ENCODE measurements at regions not wholly inside any gene's neighbourhood (a gene's known extent, or its start where the extent isn't known, plus 50 kb on each side); places are given as distances from the start of the nearest gene placed in this dataset.

DNA sequence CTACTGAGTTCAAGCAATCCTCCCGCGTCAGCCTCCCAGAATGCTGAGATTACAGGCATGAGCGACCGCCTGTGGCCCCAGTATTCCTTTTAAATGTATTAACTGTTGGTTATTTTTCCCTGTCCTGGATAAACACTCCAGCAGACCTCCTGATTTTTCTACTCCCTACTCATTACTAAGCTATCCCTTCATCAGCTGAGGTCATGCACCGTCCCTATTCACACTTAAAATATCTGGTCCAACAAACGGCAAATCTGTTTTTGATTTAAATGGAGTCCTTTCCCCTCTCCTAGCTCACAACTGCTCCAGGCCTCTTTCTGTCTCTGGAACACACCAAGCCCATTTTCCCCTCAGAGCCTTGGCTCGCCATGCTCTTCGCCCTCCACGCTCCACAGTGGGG, 1003.3 kb upstream of the TMEM132C start:
- Histone ChIP-seq H3K27me3 (ENCODE audit: control insufficient read depth, insufficient read depth, low read length) (no peaks in the 10 kb centered on the region), H3K36me3 (ENCODE audit: control insufficient read depth, insufficient read depth, low read length) (no peaks in the 10 kb centered on the region), H3K4me3 (ENCODE audit: low read depth, low read length) (no peak overlapping the region)
- TF ChIP-seq, protein P1, sequence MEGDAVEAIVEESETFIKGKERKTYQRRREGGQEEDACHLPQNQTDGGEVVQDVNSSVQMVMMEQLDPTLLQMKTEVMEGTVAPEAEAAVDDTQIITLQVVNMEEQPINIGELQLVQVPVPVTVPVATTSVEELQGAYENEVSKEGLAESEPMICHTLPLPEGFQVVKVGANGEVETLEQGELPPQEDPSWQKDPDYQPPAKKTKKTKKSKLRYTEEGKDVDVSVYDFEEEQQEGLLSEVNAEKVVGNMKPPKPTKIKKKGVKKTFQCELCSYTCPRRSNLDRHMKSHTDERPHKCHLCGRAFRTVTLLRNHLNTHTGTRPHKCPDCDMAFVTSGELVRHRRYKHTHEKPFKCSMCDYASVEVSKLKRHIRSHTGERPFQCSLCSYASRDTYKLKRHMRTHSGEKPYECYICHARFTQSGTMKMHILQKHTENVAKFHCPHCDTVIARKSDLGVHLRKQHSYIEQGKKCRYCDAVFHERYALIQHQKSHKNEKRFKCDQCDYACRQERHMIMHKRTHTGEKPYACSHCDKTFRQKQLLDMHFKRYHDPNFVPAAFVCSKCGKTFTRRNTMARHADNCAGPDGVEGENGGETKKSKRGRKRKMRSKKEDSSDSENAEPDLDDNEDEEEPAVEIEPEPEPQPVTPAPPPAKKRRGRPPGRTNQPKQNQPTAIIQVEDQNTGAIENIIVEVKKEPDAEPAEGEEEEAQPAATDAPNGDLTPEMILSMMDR (IDR thresholded peaks at IDR 0.05; ENCODE audit: insufficient read depth, low read length, poor library complexity, severe bottlenecking): no peak
- DNase-seq (ENCODE audit: low read depth): no peak

DNA sequence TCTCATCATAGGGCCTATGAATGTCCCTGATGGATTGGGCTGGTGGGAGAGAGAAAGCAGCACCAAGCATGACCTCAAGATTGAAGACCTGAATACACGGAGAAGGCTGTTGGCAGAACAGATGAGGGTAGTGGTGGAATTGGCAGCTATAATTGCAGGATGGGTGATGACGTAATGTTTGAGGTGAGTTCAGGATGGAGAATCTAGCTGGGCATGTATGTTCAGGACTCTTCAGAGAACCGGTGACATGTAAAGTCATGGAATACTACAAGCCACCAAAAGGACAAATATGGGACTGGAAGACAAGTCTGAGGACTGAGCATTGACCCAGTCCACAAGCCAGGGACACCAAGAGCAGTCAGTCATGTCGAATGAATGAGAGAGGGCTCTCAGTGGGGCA, 999.8 kb upstream of the TMEM132C start:
- no peaks in the 10 kb centered on the region for H3K36me3 ChIP-seq (ENCODE audit: control insufficient read depth, insufficient read depth, low read length)
- no peak for DNase-seq (ENCODE audit: low read depth)
- no peak overlapping the region for H3K4me3 ChIP-seq (ENCODE audit: low read depth, low read length)
- H3K27me3 ChIP-seq (ENCODE audit: control insufficient read depth, insufficient read depth, low read length): no peaks in the 10 kb centered on the region
- TF ChIP-seq, protein P1 (IDR thresholded peaks at IDR 0.05; ENCODE audit: insufficient read depth, low read length, poor library complexity, severe bottlenecking): no peak

DNA sequence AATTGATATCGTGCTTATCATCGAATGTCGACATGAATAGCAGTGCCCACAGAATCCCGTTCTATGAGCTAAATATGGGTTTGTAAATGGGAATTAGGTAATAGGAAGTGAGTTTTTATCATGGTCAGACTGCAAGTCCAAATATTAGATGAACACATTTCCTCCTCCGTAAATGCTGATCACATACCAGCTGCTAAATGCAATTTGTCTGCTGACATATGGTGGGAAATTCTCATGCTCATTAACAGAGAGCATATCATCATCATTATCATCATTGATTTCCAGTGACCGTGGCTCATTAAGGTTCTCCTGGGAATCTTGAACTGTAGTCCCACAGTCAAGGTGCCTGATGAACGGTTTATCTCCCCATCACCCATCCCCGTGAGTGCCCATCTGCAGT, 998.8 kb upstream of the TMEM132C start:
- no peak for DNase-seq (ENCODE audit: low read depth)
- TF ChIP-seq, protein P1 (IDR thresholded peaks at IDR 0.05; ENCODE audit: insufficient read depth, low read length, poor library complexity, severe bottlenecking): no peak
- H3K36me3 ChIP-seq (ENCODE audit: control insufficient read depth, insufficient read depth, low read length): no peaks in the 10 kb centered on the region
- H3K4me3 ChIP-seq (ENCODE audit: low read depth, low read length): no peak overlapping the region
- H3K27me3 ChIP-seq (ENCODE audit: control insufficient read depth, insufficient read depth, low read length): no peaks in the 10 kb centered on the region

DNA sequence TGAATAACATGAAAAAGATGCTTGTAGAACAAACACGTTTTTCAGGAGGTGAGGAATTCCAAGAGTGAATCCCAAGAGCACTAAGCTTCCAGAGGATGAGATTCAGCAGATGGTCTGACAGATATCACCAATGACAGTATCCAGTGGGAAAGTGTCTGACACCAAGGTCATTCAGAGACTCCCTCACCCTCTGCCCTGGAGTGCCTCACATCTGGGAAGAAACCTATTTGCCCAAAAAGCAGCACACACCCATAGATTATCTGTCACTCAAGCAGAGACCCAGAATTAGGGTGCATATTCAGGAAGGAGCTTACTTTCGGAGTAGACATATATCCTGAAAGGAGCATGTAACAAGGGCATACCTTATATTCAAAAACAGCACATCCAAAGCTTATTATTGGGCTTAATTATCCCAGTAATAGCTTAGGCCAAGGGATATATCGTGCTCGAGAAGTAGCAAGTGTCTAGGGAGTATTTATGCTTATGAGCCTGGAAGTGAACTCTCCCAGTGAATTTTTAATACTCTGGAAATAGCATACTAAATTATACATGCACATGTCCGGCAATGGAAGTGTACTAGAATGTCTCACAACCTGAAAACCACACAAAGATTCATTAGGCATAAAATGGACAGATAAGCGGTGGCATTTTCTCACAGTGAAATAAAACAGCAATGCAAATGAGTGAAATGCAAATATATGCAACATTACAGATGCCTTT, 998.1 kb upstream of the TMEM132C start:
- no peak for DNase-seq (ENCODE audit: low read depth)
- TF ChIP-seq, protein P1 (IDR thresholded peaks at IDR 0.05; ENCODE audit: insufficient read depth, low read length, poor library complexity, severe bottlenecking): no peak
- H3K27me3 ChIP-seq (ENCODE audit: control insufficient read depth, insufficient read depth, low read length): no peaks in the 10 kb centered on the region
- no peaks in the 10 kb centered on the region for H3K36me3 ChIP-seq (ENCODE audit: control insufficient read depth, insufficient read depth, low read length)
- H3K4me3 ChIP-seq (ENCODE audit: low read depth, low read length): no peak overlapping the region

DNA sequence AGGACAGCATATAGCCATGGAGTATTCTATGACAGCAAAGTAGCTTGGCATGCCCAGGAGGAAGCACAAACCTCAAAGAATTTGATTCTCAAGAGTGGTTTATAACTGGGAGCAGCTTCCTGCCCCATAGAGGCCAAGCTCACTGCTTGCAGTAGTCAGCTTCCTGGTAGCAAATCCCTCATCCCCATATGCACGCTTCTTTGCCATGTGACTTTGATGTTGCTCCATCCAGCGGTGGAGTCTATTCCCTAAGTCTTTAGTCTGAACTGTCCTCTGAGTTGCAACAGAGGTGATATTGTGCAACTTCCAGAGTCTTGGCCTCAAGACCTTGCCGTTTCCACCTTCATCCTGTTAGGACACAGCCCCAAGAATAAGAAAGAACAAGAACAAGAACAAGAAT, 996.8 kb upstream of the TMEM132C start:
- Histone ChIP-seq H3K4me3 (ENCODE audit: low read depth, low read length) (no peak overlapping the region), H3K36me3 (ENCODE audit: control insufficient read depth, insufficient read depth, low read length) (no peaks in the 10 kb centered on the region), H3K27me3 (ENCODE audit: control insufficient read depth, insufficient read depth, low read length) (no peaks in the 10 kb centered on the region)
- TF ChIP-seq, protein P1 (IDR thresholded peaks at IDR 0.05; ENCODE audit: insufficient read depth, low read length, poor library complexity, severe bottlenecking): no peak
- DNase-seq (ENCODE audit: low read depth): no peak

DNA sequence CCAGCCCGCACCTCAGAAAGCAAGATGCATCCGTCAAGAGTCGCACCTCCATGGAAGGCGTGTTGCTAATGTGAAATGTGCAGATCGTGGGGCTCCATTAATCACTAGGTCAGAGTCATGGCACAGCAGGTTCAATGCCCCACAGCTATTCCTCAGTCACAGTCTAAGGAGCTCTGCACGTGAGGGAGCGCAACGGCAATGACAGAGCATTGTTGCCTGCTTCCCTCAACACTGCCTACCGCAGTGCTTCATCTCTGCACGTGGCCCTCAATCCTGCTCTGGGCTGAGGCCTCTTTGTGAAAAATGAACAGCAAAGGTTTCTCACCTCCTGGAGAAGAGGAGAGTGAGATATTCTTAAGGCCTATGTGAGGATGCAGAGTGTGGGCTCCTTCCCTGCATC, 995.2 kb upstream of the TMEM132C start:
- DNase-seq (ENCODE audit: low read depth): no peak
- H3K4me3 ChIP-seq (ENCODE audit: low read depth, low read length): no peak overlapping the region
- TF ChIP-seq, protein P1 (IDR thresholded peaks at IDR 0.05; ENCODE audit: insufficient read depth, low read length, poor library complexity, severe bottlenecking): no peak
- no peaks in the 10 kb centered on the region for H3K36me3 ChIP-seq (ENCODE audit: control insufficient read depth, insufficient read depth, low read length)
- H3K27me3 ChIP-seq (ENCODE audit: control insufficient read depth, insufficient read depth, low read length): no peaks in the 10 kb centered on the region
